ENCODE measurements at regions not wholly inside any gene's neighbourhood (a gene's known extent, or its start where the extent isn't known, plus 50 kb on each side); places are given as distances from the start of the nearest gene placed in this dataset.

GRCh38 chr14:84064316-84065125, 1465.4 kb upstream of the FLRT2 start:
- no peak for TF ChIP-seq CTCF (IDR thresholded peaks at IDR 0.05)
- no peak for TF ChIP-seq POLR2A (IDR thresholded peaks at IDR 0.05)

All from vagina (tissue), 2 donors.